ENCODE measurements at regions not wholly inside any gene's neighbourhood (a gene's known extent, or its start where the extent isn't known, plus 50 kb on each side); places are given as distances from the start of the nearest gene placed in this dataset.

- H3K27me3 ChIP-seq (ENCODE audit: low read depth, low read length) = no peaks in the 10 kb centered on the region
- no peak overlapping the region for H3K4me3 ChIP-seq (ENCODE audit: low read length)
- no peaks in the 10 kb centered on the region for H4K20me1 ChIP-seq (ENCODE audit: insufficient read depth, low read length)
- H2AFZ ChIP-seq (ENCODE audit: low read depth, low read length) = no peak overlapping the region
- H3K79me2 ChIP-seq (ENCODE audit: low read length) = no peaks in the 10 kb centered on the region
- H3K9ac ChIP-seq (ENCODE audit: low read length) = no peak overlapping the region
- H3K27ac ChIP-seq (ENCODE audit: low read length) = no peak overlapping the region
- H3K9me3 ChIP-seq (ENCODE audit: insufficient read depth, low read length) = no peaks in the 10 kb centered on the region
- H3K4me1 ChIP-seq (ENCODE audit: low read length) = no peaks in the 10 kb centered on the region
- no peak overlapping the region for H3K4me2 ChIP-seq (ENCODE audit: low read length)
- no peaks in the 10 kb centered on the region for H3K36me3 ChIP-seq (replicated peaks; ENCODE audit: low read depth, low read length)
- TF ChIP-seq CTCF (IDR thresholded peaks at IDR 0.05; ENCODE audit: low read depth, low read length) (no peak), EZH2phosphoT487 (IDR thresholded peaks at IDR 0.05; ENCODE audit: low read depth) (no peak)
These were observed 504.1 kb downstream of the RPL10L start for GRCh38 chr14:46147452-46147851.

DNA sequence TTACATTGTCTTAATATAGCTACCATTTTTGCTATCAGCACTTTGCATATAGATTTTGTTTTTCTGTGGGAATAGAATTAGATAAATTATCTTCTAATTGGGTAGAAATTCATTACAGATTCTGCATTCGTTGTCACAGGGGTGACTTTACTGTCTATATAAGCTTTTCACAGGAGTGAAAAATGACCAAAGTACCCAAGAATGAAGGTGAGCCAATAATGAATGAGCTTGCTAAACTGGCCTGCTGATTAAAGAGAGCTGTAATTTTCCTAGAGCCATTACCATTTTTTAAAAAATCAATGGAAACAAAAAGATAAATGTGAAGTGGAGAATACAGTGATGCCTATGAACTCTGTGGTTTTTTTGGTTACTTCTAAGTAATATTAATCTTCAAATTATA lies 504.6 kb downstream of the RPL10L start:
- Histone ChIP-seq H3K27ac (ENCODE audit: low read length) (no peak overlapping the region), H3K79me2 (ENCODE audit: low read length) (no peaks in the 10 kb centered on the region), H3K9ac (ENCODE audit: low read length) (no peak overlapping the region), H4K20me1 (ENCODE audit: insufficient read depth, low read length) (no peaks in the 10 kb centered on the region), H3K4me2 (ENCODE audit: low read length) (no peak overlapping the region), H2AFZ (ENCODE audit: low read depth, low read length) (no peak overlapping the region), H3K9me3 (ENCODE audit: insufficient read depth, low read length) (no peaks in the 10 kb centered on the region), H3K27me3 (ENCODE audit: low read depth, low read length) (no peaks in the 10 kb centered on the region), H3K4me1 (ENCODE audit: low read length) (no peaks in the 10 kb centered on the region), H3K36me3 (replicated peaks; ENCODE audit: low read depth, low read length) (no peaks in the 10 kb centered on the region), H3K4me3 (ENCODE audit: low read length) (no peak overlapping the region)
- TF ChIP-seq CTCF (IDR thresholded peaks at IDR 0.05; ENCODE audit: low read depth, low read length) (no peak), EZH2phosphoT487 (IDR thresholded peaks at IDR 0.05; ENCODE audit: low read depth) (no peak)

DNA sequence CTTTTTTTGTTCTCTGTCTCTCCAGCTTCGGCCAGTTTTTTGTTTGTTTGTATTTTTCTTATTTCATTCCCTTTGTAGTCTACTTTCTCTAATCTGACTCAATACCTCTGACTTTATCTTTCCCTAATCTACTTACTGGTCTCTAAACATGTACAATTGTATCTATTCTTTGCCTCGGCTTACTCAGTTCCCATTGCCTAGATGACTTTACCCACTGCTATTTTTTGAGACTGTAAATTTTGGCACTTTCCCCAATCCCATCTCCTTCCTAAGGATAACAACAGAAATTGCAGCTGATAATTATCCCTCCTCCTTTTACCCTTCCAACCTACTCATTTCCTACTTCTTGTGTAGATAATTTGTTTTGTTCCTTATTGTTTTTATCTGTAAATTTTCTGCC lies 511.1 kb downstream of the RPL10L start:
- Histone ChIP-seq H3K27me3 (ENCODE audit: low read depth, low read length) (no peaks in the 10 kb centered on the region), H3K36me3 (replicated peaks; ENCODE audit: low read depth, low read length) (no peaks in the 10 kb centered on the region), H3K4me2 (ENCODE audit: low read length) (no peak overlapping the region), H2AFZ (ENCODE audit: low read depth, low read length) (no peak overlapping the region), H3K9me3 (ENCODE audit: insufficient read depth, low read length) (no peaks in the 10 kb centered on the region), H3K4me3 (ENCODE audit: low read length) (no peak overlapping the region), H3K27ac (ENCODE audit: low read length) (no peak overlapping the region), H3K9ac (ENCODE audit: low read length) (no peak overlapping the region), H4K20me1 (ENCODE audit: insufficient read depth, low read length) (no peaks in the 10 kb centered on the region), H3K4me1 (ENCODE audit: low read length) (no peaks in the 10 kb centered on the region), H3K79me2 (ENCODE audit: low read length) (no peaks in the 10 kb centered on the region)
- TF ChIP-seq EZH2phosphoT487 (IDR thresholded peaks at IDR 0.05; ENCODE audit: low read depth) (no peak), CTCF (IDR thresholded peaks at IDR 0.05; ENCODE audit: low read depth, low read length) (no peak)

DNA sequence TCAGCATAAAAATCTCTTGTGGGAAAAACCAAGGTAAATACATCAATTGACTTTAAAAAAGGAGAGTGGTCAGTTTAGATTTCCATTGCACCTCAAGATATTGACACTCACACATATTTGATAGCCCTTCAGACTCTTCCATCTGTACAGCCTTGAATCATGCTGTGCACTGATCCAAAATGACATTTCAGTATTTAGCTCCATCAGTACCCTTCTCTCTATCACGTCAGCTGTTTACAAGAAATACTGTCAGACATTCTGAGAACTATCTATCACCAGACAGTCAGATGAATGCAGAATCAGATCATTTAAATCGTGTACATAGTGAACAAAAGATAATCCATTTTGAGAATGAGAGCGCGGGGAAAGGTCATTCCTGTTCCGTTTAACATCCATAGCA lies 511.9 kb downstream of the RPL10L start:
- H3K79me2 ChIP-seq (ENCODE audit: low read length) = no peaks in the 10 kb centered on the region
- H3K9me3 ChIP-seq (ENCODE audit: insufficient read depth, low read length) = no peaks in the 10 kb centered on the region
- H4K20me1 ChIP-seq (ENCODE audit: insufficient read depth, low read length) = no peaks in the 10 kb centered on the region
- H2AFZ ChIP-seq (ENCODE audit: low read depth, low read length) = no peak overlapping the region
- no peak overlapping the region for H3K27ac ChIP-seq (ENCODE audit: low read length)
- H3K9ac ChIP-seq (ENCODE audit: low read length) = no peak overlapping the region
- no peak overlapping the region for H3K4me2 ChIP-seq (ENCODE audit: low read length)
- no peaks in the 10 kb centered on the region for H3K4me1 ChIP-seq (ENCODE audit: low read length)
- H3K36me3 ChIP-seq (replicated peaks; ENCODE audit: low read depth, low read length) = no peaks in the 10 kb centered on the region
- H3K4me3 ChIP-seq (ENCODE audit: low read length) = no peak overlapping the region
- H3K27me3 ChIP-seq (ENCODE audit: low read depth, low read length) = no peaks in the 10 kb centered on the region
- no peak for TF ChIP-seq EZH2phosphoT487 (IDR thresholded peaks at IDR 0.05; ENCODE audit: low read depth)

- Histone ChIP-seq H3K79me2 (ENCODE audit: low read length) (no peaks in the 10 kb centered on the region), H3K27me3 (ENCODE audit: low read depth, low read length) (no peaks in the 10 kb centered on the region), H3K4me2 (ENCODE audit: low read length) (no peak overlapping the region), H3K9me3 (ENCODE audit: insufficient read depth, low read length) (no peaks in the 10 kb centered on the region), H3K4me3 (ENCODE audit: low read length) (no peak overlapping the region), H3K4me1 (ENCODE audit: low read length) (no peaks in the 10 kb centered on the region), H4K20me1 (ENCODE audit: insufficient read depth, low read length) (no peaks in the 10 kb centered on the region), H3K36me3 (replicated peaks; ENCODE audit: low read depth, low read length) (no peaks in the 10 kb centered on the region), H3K9ac (ENCODE audit: low read length) (no peak overlapping the region), H2AFZ (ENCODE audit: low read depth, low read length) (no peak overlapping the region), H3K27ac (ENCODE audit: low read length) (no peak overlapping the region)
- no peak for TF ChIP-seq CTCF (IDR thresholded peaks at IDR 0.05; ENCODE audit: low read depth, low read length)
- TF ChIP-seq EZH2phosphoT487 (IDR thresholded peaks at IDR 0.05; ENCODE audit: low read depth) = no peak
These were observed 513.8 kb downstream of the RPL10L start for GRCh38 chr14:46137786-46138185.

All from OCI-LY3 (cell line).